ENCODE measurements at regions not wholly inside any gene's neighbourhood (a gene's known extent, or its start where the extent isn't known, plus 50 kb on each side); places are given as distances from the start of the nearest gene placed in this dataset.

- Histone ChIP-seq H3K9me1 (ENCODE audit: insufficient read depth, low read length) (no peaks in the 10 kb centered on the region), H2BK120ac (ENCODE audit: low read depth, low read length) (peak overlapping the region; percentile 44; the same call in 1 of the 2 replicates), H2AK9ac (replicated peaks; ENCODE audit: low read depth, low read length, poor library complexity) (no peak overlapping the region), H4K8ac (ENCODE audit: low read depth in 2 of 2, low read length in 2 of 2) (no peak overlapping the region), H3K9ac (ENCODE audit: low read depth, low read length) (no peak overlapping the region), H4K91ac (ENCODE audit: insufficient read depth, low read depth, low read length) (peak overlapping the region; percentile 34), H3K9me3 (ENCODE audit: control insufficient read depth, insufficient read depth, low read length) (no peaks in the 10 kb centered on the region), H3K56ac (ENCODE audit: extremely low read depth, insufficient read depth, low read length) (no peak overlapping the region), H2AK5ac (ENCODE audit: low read depth, low read length) (no peak overlapping the region), H2BK15ac (ENCODE audit: low read depth, low read length) (peak overlapping the region; percentile 15; the same call in 1 of the 3 replicates), H4K5ac (ENCODE audit: low read depth, low read length) (no peak overlapping the region), H3K4me1 (ENCODE audit: control insufficient read depth, insufficient read depth, low read length) (no peaks in the 10 kb centered on the region; the same call in 1 of the 2 replicates), H2BK20ac (ENCODE audit: low read depth, low read length) (no peak overlapping the region), H3K4me3 (ENCODE audit: insufficient read depth, low read depth, low read length) (no peak overlapping the region), H3K27me3 (ENCODE audit: control insufficient read depth, insufficient read depth, low read length) (no peaks in the 10 kb centered on the region), H3K14ac (replicated peaks; ENCODE audit: low read depth, low read length) (no peak overlapping the region), H3K36me3 (ENCODE audit: control insufficient read depth, insufficient read depth, low read length) (no peaks in the 10 kb centered on the region), H3K4ac (ENCODE audit: low read depth, low read length) (no peak overlapping the region), H2AFZ (replicated peaks; ENCODE audit: low read length, poor library complexity) (no peak overlapping the region), H2BK5ac (ENCODE audit: low read depth, low read length, poor library complexity, severe bottlenecking) (no peak overlapping the region), H3K4me2 (ENCODE audit: low read depth, low read length) (no peak overlapping the region), H3K79me1 (ENCODE audit: low read depth in 1 of 2, low read length in 2 of 2) (no peaks in the 10 kb centered on the region), H3K18ac (ENCODE audit: low read depth, low read length) (no peak overlapping the region), H3K27ac (ENCODE audit: insufficient read depth, low read length) (no peak overlapping the region), H3K23ac (ENCODE audit: low read depth, low read length) (no peak overlapping the region), H4K20me1 (ENCODE audit: insufficient read depth, low read length) (no peaks in the 10 kb centered on the region)
- intact Hi-C loops (cut with micrococcal nuclease) = loop anchor here (1.0 to 10.0 kb wide), 5 partner anchors 437 to 1145 kb away; partner anchors contain the start of gene SOX4
- TF ChIP-seq, protein P1, sequence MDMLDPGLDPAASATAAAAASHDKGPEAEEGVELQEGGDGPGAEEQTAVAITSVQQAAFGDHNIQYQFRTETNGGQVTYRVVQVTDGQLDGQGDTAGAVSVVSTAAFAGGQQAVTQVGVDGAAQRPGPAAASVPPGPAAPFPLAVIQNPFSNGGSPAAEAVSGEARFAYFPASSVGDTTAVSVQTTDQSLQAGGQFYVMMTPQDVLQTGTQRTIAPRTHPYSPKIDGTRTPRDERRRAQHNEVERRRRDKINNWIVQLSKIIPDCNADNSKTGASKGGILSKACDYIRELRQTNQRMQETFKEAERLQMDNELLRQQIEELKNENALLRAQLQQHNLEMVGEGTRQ (IDR thresholded peaks at IDR 0.05; ENCODE audit: low read depth, low read length) = no peak
- no peak for TF ChIP-seq NFE2L2 (IDR thresholded peaks at IDR 0.05; ENCODE audit: low read depth, low read length)
- TF ChIP-seq, protein P2, sequence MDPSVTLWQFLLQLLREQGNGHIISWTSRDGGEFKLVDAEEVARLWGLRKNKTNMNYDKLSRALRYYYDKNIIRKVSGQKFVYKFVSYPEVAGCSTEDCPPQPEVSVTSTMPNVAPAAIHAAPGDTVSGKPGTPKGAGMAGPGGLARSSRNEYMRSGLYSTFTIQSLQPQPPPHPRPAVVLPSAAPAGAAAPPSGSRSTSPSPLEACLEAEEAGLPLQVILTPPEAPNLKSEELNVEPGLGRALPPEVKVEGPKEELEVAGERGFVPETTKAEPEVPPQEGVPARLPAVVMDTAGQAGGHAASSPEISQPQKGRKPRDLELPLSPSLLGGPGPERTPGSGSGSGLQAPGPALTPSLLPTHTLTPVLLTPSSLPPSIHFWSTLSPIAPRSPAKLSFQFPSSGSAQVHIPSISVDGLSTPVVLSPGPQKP (IDR thresholded peaks at IDR 0.05; ENCODE audit: borderline replicate concordance, low read depth, low read length) = no peak
- peak; percentile 49 for TF ChIP-seq CTCF (conservative IDR thresholded peaks at IDR 0.05; ENCODE audit: low read depth, low read length)
- TF ChIP-seq MXI1 (IDR thresholded peaks at IDR 0.05; ENCODE audit: borderline replicate concordance, low read depth, low read length) = no peak
- TF ChIP-seq CHD1 (IDR thresholded peaks at IDR 0.05; ENCODE audit: low read depth, low read length) = no peak
- TF ChIP-seq POLR2A (IDR thresholded peaks at IDR 0.05; ENCODE audit: low read depth, low read length) = no peak
- peak; percentile 45 for TF ChIP-seq SMC3 (IDR thresholded peaks at IDR 0.05; ENCODE audit: low read depth, low read length)
- peak; percentile 64 for TF ChIP-seq RAD21 (IDR thresholded peaks at IDR 0.05; ENCODE audit: low read length)
- ChIA-PET CTCF (interaction anchor here (0.6 to 1.1 kb wide), 3 partner anchors 10 to 590 kb away, joined by 3 to 4 read pairs (median 3); no protein-coding TSS in a partner anchor), POLR2A (ENCODE audit: unreplicated experiment) (no interaction called here)
- BruUV-seq (replicated peaks) = no TSS peak
- DNase-seq (peak; percentile 53), ATAC-seq (ENCODE audit: low read depth) (peak; percentile 63)
- dilution Hi-C loops (cut with HindIII; ENCODE audit: low sequenced_read_pairs, unreplicated experiment) = no loop called here
- in situ Hi-C loops (cut with MboI; ENCODE audit: low sequenced_read_pairs) = no loop called here
- 31% methylated on average over 2 of the region's 5 CpGs; no CpG with 5 or more reads in 1 of the 2 experiments for WGBS, 2 experiments (ENCODE audit: extremely low coverage in 2 of 2, insufficient read length in 1 of 2)
Measured at GRCh38 chr6:22737331-22737730, 168.0 kb downstream of the HDGFL1 start.
